H9 (cell line): ENCODE measurements at regions not wholly inside any gene's neighbourhood (a gene's known extent, or its start where the extent isn't known, plus 50 kb on each side); places are given as distances from the start of the nearest gene placed in this dataset.

Experiments
- DNase-seq: peaks from one replicate; pipeline ENCODE4 v3.0.0-alpha.2; 2017
- H2AFZ ChIP-seq: one replicate; pipeline ENCODE4 v1.6.1; 2013; ENCODE audit warnings: mild to moderate bottlenecking, low read length, control low read depth, moderate library complexity
- H2AK5ac ChIP-seq: 2 replicates; pipeline ENCODE4 v1.6.1; 2013; ENCODE audit warnings: low read length, control low read depth, mixed read lengths; ENCODE audit not compliant: insufficient read length
- H2BK120ac ChIP-seq: one replicate; pipeline ENCODE4 v1.6.1; 2013; ENCODE audit warnings: low read depth, mild to moderate bottlenecking, low read length, control low read depth, inconsistent platforms; ENCODE audit not compliant: poor library complexity, severe bottlenecking
- H2BK12ac ChIP-seq: 2 replicates; pipeline ENCODE4 v1.6.1; 2013; ENCODE audit warnings: low read length, control low read depth, mixed read lengths, low read depth; ENCODE audit not compliant: insufficient read length
- H2BK15ac ChIP-seq: 2 replicates; pipeline ENCODE4 v1.6.1; 2013; ENCODE audit warnings: low read depth, low read length, control low read depth
- H2BK20ac ChIP-seq: one replicate; pipeline ENCODE4 v1.6.1; 2013; ENCODE audit warnings: low read depth, mild to moderate bottlenecking, low read length, control low read depth, inconsistent platforms; ENCODE audit not compliant: poor library complexity, severe bottlenecking
- H2BK5ac ChIP-seq: 2 replicates; pipeline ENCODE4 v1.6.1; 2013; ENCODE audit warnings: low read length, control low read depth, mixed read lengths; ENCODE audit not compliant: insufficient read length
- H3K14ac ChIP-seq: 2 replicates; pipeline ENCODE4 v1.6.1; 2013; ENCODE audit warnings: low read length, control low read depth; ENCODE audit not compliant: insufficient read depth
- H3K18ac ChIP-seq: 2 replicates; pipeline ENCODE4 v1.6.1; 2013; ENCODE audit warnings: low read depth, mild to moderate bottlenecking, mixed read lengths, low read length, control low read depth; ENCODE audit not compliant: insufficient read length
- H3K23ac ChIP-seq: 2 replicates; pipeline ENCODE4 v1.6.1; 2013; ENCODE audit warnings: low read length, control low read depth, mixed read lengths, low read depth; ENCODE audit not compliant: insufficient read length
- H3K23me2 ChIP-seq: 2 replicates; pipeline ENCODE4 v1.6.1; 2013; ENCODE audit warnings: low read depth, mild to moderate bottlenecking, mixed read lengths, low read length, control low read depth; ENCODE audit not compliant: insufficient read length, poor library complexity, severe bottlenecking
- H3K27ac ChIP-seq: 2 replicates; pipeline ENCODE4 v1.5.1; 2013; ENCODE audit warnings: low read length, control low read depth, mixed read lengths, low read depth; ENCODE audit not compliant: insufficient read length
- H3K27me3 ChIP-seq: 2 replicates; pipeline ENCODE4 v1.6.1; 2013; ENCODE audit warnings: low read length, control low read depth, inconsistent platforms; ENCODE audit not compliant: insufficient read depth
- H3K4ac ChIP-seq: 2 replicates; pipeline ENCODE4 v1.6.1; 2013; ENCODE audit warnings: low read depth, mild to moderate bottlenecking, control low read depth, inconsistent platforms, low read length, moderate library complexity
- H3K4me1 ChIP-seq: 2 replicates; pipeline ENCODE4 v1.6.1; 2013; ENCODE audit warnings: low read length, control low read depth, inconsistent platforms; ENCODE audit not compliant: insufficient read depth
- H3K4me2 ChIP-seq: 2 replicates; pipeline ENCODE4 v1.6.1; 2013; ENCODE audit warnings: low read length, control low read depth, mixed read lengths; ENCODE audit not compliant: insufficient read length, insufficient read depth
- H3K56ac ChIP-seq: 2 replicates; pipeline ENCODE4 v1.6.1; 2013; ENCODE audit warnings: low read depth, mild to moderate bottlenecking, mixed read lengths, low read length, control low read depth; ENCODE audit not compliant: insufficient read length
- H3K79me1 ChIP-seq: 2 replicates; pipeline ENCODE4 v1.6.1; 2013; ENCODE audit warnings: low read depth, mild to moderate bottlenecking, moderate library complexity, low read length, control low read depth, inconsistent platforms; ENCODE audit not compliant: insufficient read depth, poor library complexity, severe bottlenecking
- H3K79me2 ChIP-seq: 2 replicates; pipeline ENCODE4 v1.6.1; 2013; ENCODE audit warnings: low read length, control low read depth, inconsistent platforms; ENCODE audit not compliant: insufficient read depth
- H3K9ac ChIP-seq: 2 replicates; pipeline ENCODE4 v1.6.1; 2013; ENCODE audit warnings: low read length, control low read depth, mixed read lengths; ENCODE audit not compliant: insufficient read length; ENCODE audit errors: extremely low read depth
- H3K9me3 ChIP-seq: one replicate; pipeline ENCODE4 v1.6.1; 2013; ENCODE audit warnings: low read depth, low read length, inconsistent platforms; ENCODE audit not compliant: control insufficient read depth
- H3T11ph ChIP-seq: one replicate; pipeline ENCODE4 v1.6.1; 2013; ENCODE audit warnings: mild to moderate bottlenecking, low read length, control low read depth, inconsistent platforms
- H4K20me1 ChIP-seq: one replicate; pipeline ENCODE4 v1.6.1; 2013; ENCODE audit not compliant: control insufficient read depth, insufficient read length, insufficient read depth
- H4K5ac ChIP-seq: 2 replicates; pipeline ENCODE4 v1.6.1; 2013; ENCODE audit warnings: low read depth, mild to moderate bottlenecking, mixed read lengths, low read length, control low read depth; ENCODE audit not compliant: insufficient read length
- H4K8ac ChIP-seq: replicated peaks from 2 replicates; pipeline ENCODE4 v1.6.1; 2013; ENCODE audit warnings: low read length, control low read depth, mixed read lengths, low read depth; ENCODE audit not compliant: insufficient read length
- H4K91ac ChIP-seq: 2 replicates; pipeline ENCODE4 v1.6.1; 2013; ENCODE audit warnings: low read depth, mild to moderate bottlenecking, moderate library complexity, mixed read lengths, low read length, control low read depth; ENCODE audit not compliant: insufficient read length
- H3K27ac Mint-ChIP-seq, 3 experiments: 2 replicates in 2 of 3; 3 replicates in 1 of 3; pipeline ENCODE4 v1.8.0; 2020 to 2021; ENCODE audit warnings: mixed read lengths in 3 of 3, mild to moderate bottlenecking in 1 of 3, moderate library complexity in 1 of 3
- H3K27me3 Mint-ChIP-seq: 2 replicates; pipeline ENCODE4 v1.8.0; 2021; ENCODE audit warnings: low read depth, mild to moderate bottlenecking, moderate library complexity, mixed read lengths
- H3K36me3 Mint-ChIP-seq, 3 experiments: 2 replicates in 2 of 3; 3 replicates in 1 of 3; pipeline ENCODE4 v1.8.0; 2020 to 2021; ENCODE audit warnings: low read depth in 3 of 3, mixed read lengths in 3 of 3; ENCODE audit not compliant: insufficient read depth in 1 of 3
- H3K4me1 Mint-ChIP-seq, 2 experiments: 2 replicates each; pipeline ENCODE4 v1.8.0; 2020; ENCODE audit warnings: mixed read lengths in 2 of 2
- H3K4me3 Mint-ChIP-seq, 2 experiments: 2 replicates in 1 of 2; 3 replicates in 1 of 2; pipeline ENCODE4 v1.8.0; 2020 to 2021; ENCODE audit warnings: mild to moderate bottlenecking in 2 of 2, mixed read lengths in 2 of 2, moderate library complexity in 1 of 2
- H3K9me3 Mint-ChIP-seq, 2 experiments: 2 replicates in 1 of 2; 3 replicates in 1 of 2; pipeline ENCODE4 v1.8.0; 2020; ENCODE audit warnings: mild to moderate bottlenecking in 2 of 2, mixed read lengths in 2 of 2, moderate library complexity in 1 of 2
- WGBS: extraction: QIAGEN DNeasy Blood & Tissue Kit; methylation state at CpG from one replicate; pipeline ENCODE4 v1.1.7; 2013; ENCODE audit warnings: missing lambda C conversion rate, low lambda C conversion rate, mixed read lengths; ENCODE audit not compliant: insufficient read length; ENCODE audit errors: extremely low coverage; 5-methylcytosine and 5-hydroxymethylcytosine counted together
- TF ChIP-seq, protein P1 (sequence below): fragments of 200-600 bp; sonication (generic); conservative IDR thresholded peaks from 3 replicates; pipeline ENCODE4 v1.8.0; 2021; ENCODE audit warnings: antibody characterized with exemption, mild to moderate bottlenecking

GRCh38 chr16:66265048-66265415 lies 101.5 kb upstream of the CDH5 start:
- Mint-ChIP-seq H3K4me1 (peaks cover 12 to 20% of the 10 kb centered on the region in 2 experiments), H3K27me3 (peaks cover 23% of the 10 kb centered on the region), H3K4me3 (no peak overlapping the region), H3K27ac (no peak overlapping the region), H3K9me3 (no peaks in the 10 kb centered on the region; a peak in 2 of 5 replicates), H3K36me3 (no peaks in the 10 kb centered on the region; a peak in 1 of 7 replicates)
- no peak overlapping the region for H2BK120ac ChIP-seq
- no peak overlapping the region for H3K23ac ChIP-seq
- no peaks in the 10 kb centered on the region for H3K23me2 ChIP-seq
- H2BK12ac ChIP-seq, result no peak overlapping the region
- no peak overlapping the region for H4K8ac ChIP-seq
- H3K9me3 ChIP-seq, result no peaks in the 10 kb centered on the region
- no peak overlapping the region for H3K14ac ChIP-seq
- TF ChIP-seq, protein P1, sequence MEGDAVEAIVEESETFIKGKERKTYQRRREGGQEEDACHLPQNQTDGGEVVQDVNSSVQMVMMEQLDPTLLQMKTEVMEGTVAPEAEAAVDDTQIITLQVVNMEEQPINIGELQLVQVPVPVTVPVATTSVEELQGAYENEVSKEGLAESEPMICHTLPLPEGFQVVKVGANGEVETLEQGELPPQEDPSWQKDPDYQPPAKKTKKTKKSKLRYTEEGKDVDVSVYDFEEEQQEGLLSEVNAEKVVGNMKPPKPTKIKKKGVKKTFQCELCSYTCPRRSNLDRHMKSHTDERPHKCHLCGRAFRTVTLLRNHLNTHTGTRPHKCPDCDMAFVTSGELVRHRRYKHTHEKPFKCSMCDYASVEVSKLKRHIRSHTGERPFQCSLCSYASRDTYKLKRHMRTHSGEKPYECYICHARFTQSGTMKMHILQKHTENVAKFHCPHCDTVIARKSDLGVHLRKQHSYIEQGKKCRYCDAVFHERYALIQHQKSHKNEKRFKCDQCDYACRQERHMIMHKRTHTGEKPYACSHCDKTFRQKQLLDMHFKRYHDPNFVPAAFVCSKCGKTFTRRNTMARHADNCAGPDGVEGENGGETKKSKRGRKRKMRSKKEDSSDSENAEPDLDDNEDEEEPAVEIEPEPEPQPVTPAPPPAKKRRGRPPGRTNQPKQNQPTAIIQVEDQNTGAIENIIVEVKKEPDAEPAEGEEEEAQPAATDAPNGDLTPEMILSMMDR, result no peak
- no peaks in the 10 kb centered on the region for H3K4me1 ChIP-seq
- H3K18ac ChIP-seq, result no peak overlapping the region
- H3K4me2 ChIP-seq, result no peak overlapping the region
- no CpG with 5 or more reads among the region's 3 CpGs for WGBS
- H2BK20ac ChIP-seq, result no peak overlapping the region
- no peak overlapping the region for H2BK5ac ChIP-seq
- no peak overlapping the region for H2AFZ ChIP-seq
- no peaks in the 10 kb centered on the region for H4K20me1 ChIP-seq
- no peak overlapping the region for H3K4ac ChIP-seq
- H3K27me3 ChIP-seq, result no peaks in the 10 kb centered on the region
- no peak overlapping the region for H3K9ac ChIP-seq
- H3K56ac ChIP-seq, result no peak overlapping the region
- H3K79me2 ChIP-seq, result no peaks in the 10 kb centered on the region
- H3K79me1 ChIP-seq, result no peaks in the 10 kb centered on the region
- H2BK15ac ChIP-seq, result no peak overlapping the region
- no peak overlapping the region for H4K91ac ChIP-seq
- no peak for DNase-seq
- no peak overlapping the region for H4K5ac ChIP-seq
- no peak overlapping the region for H3K27ac ChIP-seq
- no peak overlapping the region for H3T11ph ChIP-seq
- H2AK5ac ChIP-seq, result no peak overlapping the region
